ENCODE measurements at regions not wholly inside any gene's neighbourhood (a gene's known extent, or its start where the extent isn't known, plus 50 kb on each side); places are given as distances from the start of the nearest gene placed in this dataset.

DNA sequence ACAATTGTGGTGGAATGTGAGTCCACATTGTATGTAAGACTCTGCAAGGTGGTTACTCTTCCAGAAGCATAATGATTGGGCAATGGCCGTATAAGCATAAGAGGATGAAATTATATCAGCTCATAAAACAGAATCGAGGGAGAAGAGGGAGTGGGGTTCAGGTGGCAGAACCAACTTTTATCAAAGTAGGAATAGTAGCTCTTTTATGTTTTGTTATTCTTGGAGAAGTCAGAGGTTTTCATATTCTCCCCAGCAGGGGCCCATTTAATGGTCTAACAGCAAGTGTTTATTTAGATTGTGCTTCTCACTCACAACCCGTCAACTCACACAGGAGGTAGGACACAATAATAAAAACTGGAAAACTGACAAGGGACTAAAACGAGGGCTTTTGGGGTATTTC, 291.3 kb upstream of the CD180 start:
- Histone ChIP-seq H3K36me3 (no peaks in the 10 kb centered on the region), H2AFZ (replicated peaks) (no peak overlapping the region), H3K4me1 (no peaks in the 10 kb centered on the region), H3K4me2 (no peak overlapping the region), H3K27ac (no peak overlapping the region), H3F3A (ENCODE audit: low read depth) (no peaks in the 10 kb centered on the region), H3K27me3 (no peaks in the 10 kb centered on the region), H3K9me3 (ENCODE audit: low read depth) (no peaks in the 10 kb centered on the region), H3K9ac (no peak overlapping the region), H3K4me3 (no peak overlapping the region), H4K20me1 (ENCODE audit: low read depth) (no peaks in the 10 kb centered on the region), H3K79me2 (ENCODE audit: low read depth) (no peaks in the 10 kb centered on the region)
- no peak for DNase-seq (ENCODE audit: low spot score)
- Mint-ChIP-seq H3K27ac (no peak overlapping the region), H3K36me3 (peaks cover 2% of the 10 kb centered on the region), H3K27me3 (ENCODE audit: insufficient read depth, low read depth) (no peaks in the 10 kb centered on the region), H3K9me3 (peaks cover 11% of the 10 kb centered on the region), H3K4me1 (peaks cover 7% of the 10 kb centered on the region), H3K4me3 (no peak overlapping the region)
- TF ChIP-seq EZH2phosphoT487 (IDR thresholded peaks at IDR 0.05): no peak
- no peak for TF ChIP-seq EZH2 (IDR thresholded peaks at IDR 0.05)
- TF ChIP-seq CTCF (IDR thresholded peaks at IDR 0.05): no peak

DNA sequence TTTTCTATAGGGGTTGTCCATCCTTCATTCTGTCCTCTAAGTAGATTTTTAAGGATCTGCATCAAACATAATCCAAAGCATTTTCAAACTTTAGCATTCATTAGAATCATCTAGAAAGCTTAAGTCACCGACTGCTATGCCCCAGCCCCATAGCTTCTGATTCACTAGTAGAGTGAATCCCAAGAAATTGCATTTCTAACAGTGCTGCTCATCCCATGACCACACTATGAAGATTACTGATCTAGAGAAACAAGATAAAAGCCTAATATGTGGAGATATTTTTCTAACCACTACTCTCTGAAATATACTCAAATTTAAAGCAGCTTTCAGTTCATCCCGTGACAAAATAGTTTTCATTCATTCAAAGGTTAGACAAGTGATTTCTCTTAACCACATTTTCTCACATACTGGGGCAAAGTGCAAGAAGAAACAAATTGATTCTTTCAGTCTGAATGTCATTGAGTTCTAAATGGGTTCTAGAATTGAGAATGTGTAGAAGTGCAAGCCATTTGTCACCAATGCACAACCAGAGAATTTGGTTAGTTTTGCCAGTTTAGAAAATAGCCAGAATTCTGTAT, 286.9 kb upstream of the CD180 start:
- no peaks in the 10 kb centered on the region for H3K27me3 ChIP-seq
- H2AFZ ChIP-seq (replicated peaks): no peak overlapping the region
- no peak for DNase-seq (ENCODE audit: low spot score)
- no peak overlapping the region for H3K9ac ChIP-seq
- H3F3A ChIP-seq (ENCODE audit: low read depth): no peaks in the 10 kb centered on the region
- no peak overlapping the region for H3K27ac ChIP-seq
- H3K4me3 Mint-ChIP-seq: no peak overlapping the region
- no peak overlapping the region for H3K4me2 ChIP-seq
- TF ChIP-seq EZH2phosphoT487 (IDR thresholded peaks at IDR 0.05) (no peak), EZH2 (IDR thresholded peaks at IDR 0.05) (no peak), CTCF (IDR thresholded peaks at IDR 0.05) (no peak)
- H4K20me1 ChIP-seq (ENCODE audit: low read depth): no peaks in the 10 kb centered on the region
- H3K79me2 ChIP-seq (ENCODE audit: low read depth): no peaks in the 10 kb centered on the region
- H3K36me3 Mint-ChIP-seq: peaks cover 2% of the 10 kb centered on the region
- no peaks in the 10 kb centered on the region for H3K9me3 ChIP-seq (ENCODE audit: low read depth)
- H3K4me3 ChIP-seq: no peak overlapping the region
- no peaks in the 10 kb centered on the region for H3K36me3 ChIP-seq
- peaks cover 11% of the 10 kb centered on the region for H3K9me3 Mint-ChIP-seq
- no peaks in the 10 kb centered on the region for H3K4me1 ChIP-seq
- H3K4me1 Mint-ChIP-seq: peaks cover 7% of the 10 kb centered on the region
- peaks cover 3% of the 10 kb centered on the region for H3K27me3 Mint-ChIP-seq (ENCODE audit: insufficient read depth, low read depth)
- H3K27ac Mint-ChIP-seq: no peak overlapping the region

- H3K36me3 Mint-ChIP-seq: peaks cover 2% of the 10 kb centered on the region
Measured at GRCh38 chr5:67481362-67481761, 284.8 kb upstream of the CD180 start.

More at GRCh38 chr5:67481362-67481761, 284.8 kb upstream of the CD180 start:
- no peak overlapping the region for H2AFZ ChIP-seq (replicated peaks)
- no peak overlapping the region for H3K4me3 ChIP-seq
- H3K27me3 ChIP-seq: no peaks in the 10 kb centered on the region
- no peaks in the 10 kb centered on the region for H3K36me3 ChIP-seq
- H3F3A ChIP-seq (ENCODE audit: low read depth): no peaks in the 10 kb centered on the region
- no peak overlapping the region for H3K4me2 ChIP-seq
- H3K9ac ChIP-seq: no peak overlapping the region
- H3K27ac ChIP-seq: no peak overlapping the region
- Mint-ChIP-seq H3K4me1 (no peaks in the 10 kb centered on the region), H3K9me3 (peaks cover 11% of the 10 kb centered on the region), H3K27ac (no peak overlapping the region), H3K4me3 (no peak overlapping the region), H3K27me3 (ENCODE audit: insufficient read depth, low read depth) (peaks cover 5% of the 10 kb centered on the region)
- no peaks in the 10 kb centered on the region for H3K4me1 ChIP-seq
- H3K79me2 ChIP-seq (ENCODE audit: low read depth): no peaks in the 10 kb centered on the region
- no peaks in the 10 kb centered on the region for H4K20me1 ChIP-seq (ENCODE audit: low read depth)
- H3K9me3 ChIP-seq (ENCODE audit: low read depth): no peaks in the 10 kb centered on the region
- no peak for TF ChIP-seq EZH2phosphoT487 (IDR thresholded peaks at IDR 0.05)
- no peak for TF ChIP-seq CTCF (IDR thresholded peaks at IDR 0.05)
- TF ChIP-seq EZH2 (IDR thresholded peaks at IDR 0.05): no peak
- no peak for DNase-seq (ENCODE audit: low spot score)

Measured in neural progenitor cell (in vitro differentiated cells).